Naive thymus-derived CD4-positive, alpha-beta T cell (primary cell): ENCODE measurements at regions not wholly inside any gene's neighbourhood (a gene's known extent, or its start where the extent isn't known, plus 50 kb on each side); places are given as distances from the start of the nearest gene placed in this dataset.
"Not testable (repeated sequence)": the region's sequence is repeated elsewhere in the genome, so short reads cannot be mapped to it uniquely, and the experiment has no call there.

Experiments
- ATAC-seq: fragments of 150-1000 bp; cut with Tn5 transposase; 2 replicates; pipeline ENCODE4 v1.10.0; 2021; ENCODE audit warnings: mild to moderate bottlenecking, moderate library complexity
- CTCF ChIA-PET: fragments of 350-600 bp; sonication (Branson Sonifier 250); formaldehyde crosslinking; loops from one replicate; lab custom pipeline; 2021; ENCODE audit warnings: antibody characterized with exemption; lab: Charles Lee
- POLR2A ChIA-PET: fragments of 350-600 bp; sonication (Branson Sonifier 250); formaldehyde crosslinking; loops from one replicate; lab custom pipeline; 2021; ENCODE audit warnings: antibody characterized with exemption, inconsistent platforms; lab: Charles Lee
- DNase-seq, 9 donors: peaks; one replicate each; pipeline versions ENCODE4 v3.0.0 to v3.0.0-alpha.2; 2020 to 2022; ENCODE audit warnings: mixed read lengths in 1 of 9
- H3K27ac ChIP-seq: one replicate; pipeline ENCODE4 v1.7.0; 2013; ENCODE audit warnings: mild to moderate bottlenecking, low read depth, low read length, moderate library complexity
- H3K27me3 ChIP-seq, 2 donors: one replicate each; pipeline ENCODE4 v1.7.0; 2013; ENCODE audit warnings: low read length in 2 of 2, mild to moderate bottlenecking in 2 of 2, moderate library complexity in 2 of 2; ENCODE audit not compliant: control insufficient read depth in 2 of 2, insufficient read depth in 2 of 2
- H3K36me3 ChIP-seq, 3 experiments: 1 replicate in 2 of 3; 2 replicates in 1 of 3; pipeline ENCODE4 v1.7.0; 2013; ENCODE audit warnings: low read length in 3 of 3, mild to moderate bottlenecking in 3 of 3, moderate library complexity in 1 of 3; ENCODE audit not compliant: insufficient read depth in 3 of 3, control insufficient read depth in 2 of 3
- H3K4me1 ChIP-seq, 2 donors: one replicate each; pipeline ENCODE4 v1.7.0; 2013; ENCODE audit warnings: low read length in 2 of 2, mild to moderate bottlenecking in 2 of 2, moderate library complexity in 1 of 2; ENCODE audit not compliant: control insufficient read depth in 2 of 2, insufficient read depth in 2 of 2
- H3K4me3 ChIP-seq: 2 replicates; pipeline ENCODE4 v1.7.0; 2013; ENCODE audit warnings: mild to moderate bottlenecking, low read length
- H3K9me3 ChIP-seq, 3 experiments: 1 replicate in 2 of 3; 2 replicates in 1 of 3; pipeline ENCODE4 v1.7.0; 2013; ENCODE audit warnings: low read length in 3 of 3; ENCODE audit not compliant: control insufficient read depth in 2 of 3
- H3K27ac Mint-ChIP-seq, 9 donors: one replicate each; pipeline ENCODE4 v1.8.0; 2020 to 2022; ENCODE audit warnings: mixed read lengths in 9 of 9, mild to moderate bottlenecking in 8 of 9, moderate library complexity in 5 of 9, inconsistent platforms in 2 of 9
- H3K27me3 Mint-ChIP-seq, 5 donors: one replicate each; pipeline ENCODE4 v1.8.0; 2021 to 2022; ENCODE audit warnings: mixed read lengths in 5 of 5, mild to moderate bottlenecking in 1 of 5
- H3K36me3 Mint-ChIP-seq, 5 donors: one replicate each; pipeline ENCODE4 v1.8.0; 2020 to 2022; ENCODE audit warnings: mixed read lengths in 5 of 5, mild to moderate bottlenecking in 3 of 5, inconsistent platforms in 1 of 5
- H3K4me1 Mint-ChIP-seq, 7 donors: one replicate each; pipeline ENCODE4 v1.8.0; 2020 to 2022; ENCODE audit warnings: mixed read lengths in 7 of 7, mild to moderate bottlenecking in 3 of 7, inconsistent platforms in 1 of 7
- H3K4me3 Mint-ChIP-seq, 10 donors: one replicate each; pipeline ENCODE4 v1.8.0; 2020 to 2022; ENCODE audit warnings: mild to moderate bottlenecking in 10 of 10, mixed read lengths in 10 of 10, moderate library complexity in 6 of 10, inconsistent platforms in 2 of 10
- H3K9me3 Mint-ChIP-seq, 11 donors: one replicate each; pipeline ENCODE4 v1.8.0; 2020 to 2022; ENCODE audit warnings: mixed read lengths in 11 of 11, mild to moderate bottlenecking in 4 of 11, inconsistent platforms in 1 of 11, moderate library complexity in 1 of 11
- intact Hi-C, 2 donors: fragments of 100-400 bp; cut with micrococcal nuclease; formaldehyde crosslinking; loops; one replicate each; pipeline ENCODE4 v1.15.1; 2023

DNA sequence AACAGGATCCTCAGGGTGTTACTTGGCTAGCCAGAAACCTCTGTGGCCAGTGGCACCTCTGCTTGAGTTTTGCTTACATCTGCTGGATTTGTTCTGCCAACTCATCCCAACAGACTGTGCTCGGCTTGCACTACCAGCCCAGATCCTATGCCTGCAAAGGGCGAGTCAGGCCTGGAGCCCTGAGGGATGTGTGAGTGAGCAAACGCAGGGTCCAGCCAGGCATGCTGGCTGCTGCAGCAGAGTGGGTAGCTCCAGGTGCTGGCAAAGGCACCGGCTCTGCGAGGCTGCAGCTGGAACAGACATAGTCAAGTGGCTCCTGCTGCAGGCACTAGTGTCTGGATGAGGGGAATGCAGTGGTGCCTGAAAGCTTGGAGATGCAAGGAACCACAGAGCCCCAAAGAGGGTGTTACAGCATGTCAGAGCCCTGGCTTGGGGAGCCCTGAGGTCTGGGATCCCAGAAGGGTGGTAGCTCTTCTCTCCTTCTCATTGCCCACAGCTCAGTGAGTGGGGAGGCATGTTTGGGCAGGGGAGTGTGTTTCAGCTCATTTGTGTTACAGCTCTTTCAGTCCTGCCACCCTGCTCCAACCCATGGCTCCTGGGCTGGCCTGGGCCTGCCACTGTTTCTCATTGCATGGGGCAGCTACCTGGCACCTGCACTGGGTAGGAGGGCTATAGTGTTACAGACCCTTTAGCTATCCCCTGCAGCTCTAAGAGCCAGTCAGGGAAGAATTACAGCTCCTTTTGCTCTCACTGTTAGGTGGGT, 332.6 kb downstream of the TAF11L14 start:
- Mint-ChIP-seq H3K9me3 (peaks cover 2 to 32% (median 14%) of the 10 kb centered on the region in 11 donors), H3K36me3 (peaks cover 0 to 4% (median 0%) of the 10 kb centered on the region in 5 donors), H3K27me3 (no peaks in the 10 kb centered on the region), H3K4me1 (no peaks in the 10 kb centered on the region), H3K4me3 (no peak overlapping the region), H3K27ac (no peak overlapping the region)
- ATAC-seq (no peak), DNase-seq (no peak)
- intact Hi-C loops: no loop called here
- POLR2A ChIA-PET: no interaction called here
- H3K9me3 ChIP-seq: peaks cover 0 to 8% (median 0%) of the 10 kb centered on the region in 3 experiments
- H3K4me1 ChIP-seq: no peaks in the 10 kb centered on the region
- CTCF ChIA-PET: no interaction called here
- H3K36me3 ChIP-seq: no peaks in the 10 kb centered on the region
- H3K27ac ChIP-seq: no peak overlapping the region
- H3K27me3 ChIP-seq: no peaks in the 10 kb centered on the region
- no peak overlapping the region for H3K4me3 ChIP-seq

DNA sequence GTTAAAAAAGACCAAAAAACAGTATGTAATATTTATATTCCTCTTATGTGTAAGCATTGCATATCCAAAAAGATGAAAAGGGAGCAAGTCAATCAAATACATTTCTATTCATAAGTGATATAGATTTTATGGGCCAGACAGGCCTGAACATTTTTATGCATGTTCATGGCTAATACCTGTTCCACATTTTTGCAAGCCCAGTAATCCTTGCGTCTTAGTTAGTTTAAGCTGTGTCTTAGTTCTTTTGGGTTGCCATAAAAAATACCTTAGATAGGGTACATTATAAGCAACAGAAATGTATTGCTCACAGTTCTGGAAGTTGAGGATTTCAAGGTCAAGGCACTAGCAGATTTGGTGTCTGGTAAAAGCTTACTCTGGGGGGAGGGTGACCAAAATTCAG, 342.1 kb downstream of the TAF11L14 start:
- Histone ChIP-seq H3K4me1 (no peaks in the 10 kb centered on the region), H3K36me3 (no peaks in the 10 kb centered on the region), H3K9me3 (no peaks in the 10 kb centered on the region), H3K27me3 (no peaks in the 10 kb centered on the region), H3K27ac (no peak overlapping the region), H3K4me3 (no peak overlapping the region)
- intact Hi-C loops: no loop called here
- ChIA-PET POLR2A (no interaction called here), CTCF (no interaction called here)
- ATAC-seq: no peak
- Mint-ChIP-seq H3K36me3 (no peaks in the 10 kb centered on the region), H3K9me3 (peaks cover 0 to 5% (median 0%) of the 10 kb centered on the region in 11 donors), H3K27me3 (no peaks in the 10 kb centered on the region), H3K4me3 (no peak overlapping the region), H3K4me1 (peaks cover 0 to 2% (median 0%) of the 10 kb centered on the region in 7 donors), H3K27ac (no peak overlapping the region)
- no peak for DNase-seq

DNA sequence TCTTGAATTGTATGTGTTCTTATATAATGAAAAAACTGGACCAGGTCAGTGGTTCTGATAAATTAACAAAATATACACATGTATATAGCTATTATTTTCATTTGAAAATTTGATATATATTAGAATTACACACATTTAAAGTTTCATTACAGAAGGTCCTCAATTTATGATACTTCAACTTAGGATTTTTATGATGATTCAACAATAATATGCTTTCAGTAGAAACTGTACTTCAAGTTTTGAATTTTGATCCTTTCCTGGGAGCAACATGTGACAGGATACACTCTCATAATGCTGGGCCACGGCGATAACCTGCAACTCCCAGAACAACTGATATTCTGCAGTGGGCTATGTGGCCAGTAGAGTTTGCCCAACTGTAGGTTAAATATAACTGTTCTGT, 344.7 kb downstream of the TAF11L14 start:
- ATAC-seq: no peak
- POLR2A ChIA-PET: no interaction called here
- no peak overlapping the region for H3K27ac Mint-ChIP-seq
- H3K36me3 ChIP-seq: no peaks in the 10 kb centered on the region
- no peaks in the 10 kb centered on the region for H3K27me3 Mint-ChIP-seq
- peaks cover 0 to 6% (median 2%) of the 10 kb centered on the region in 11 donors for H3K9me3 Mint-ChIP-seq
- no peaks in the 10 kb centered on the region for H3K4me1 ChIP-seq
- intact Hi-C loops: no loop called here
- CTCF ChIA-PET: no interaction called here
- no peaks in the 10 kb centered on the region for H3K9me3 ChIP-seq
- peaks cover 0 to 2% (median 0%) of the 10 kb centered on the region in 7 donors for H3K4me1 Mint-ChIP-seq
- no peak overlapping the region for H3K27ac ChIP-seq
- DNase-seq: no peak
- no peaks in the 10 kb centered on the region for H3K27me3 ChIP-seq
- no peak overlapping the region for H3K4me3 Mint-ChIP-seq
- no peaks in the 10 kb centered on the region for H3K36me3 Mint-ChIP-seq
- H3K4me3 ChIP-seq: no peak overlapping the region

DNA sequence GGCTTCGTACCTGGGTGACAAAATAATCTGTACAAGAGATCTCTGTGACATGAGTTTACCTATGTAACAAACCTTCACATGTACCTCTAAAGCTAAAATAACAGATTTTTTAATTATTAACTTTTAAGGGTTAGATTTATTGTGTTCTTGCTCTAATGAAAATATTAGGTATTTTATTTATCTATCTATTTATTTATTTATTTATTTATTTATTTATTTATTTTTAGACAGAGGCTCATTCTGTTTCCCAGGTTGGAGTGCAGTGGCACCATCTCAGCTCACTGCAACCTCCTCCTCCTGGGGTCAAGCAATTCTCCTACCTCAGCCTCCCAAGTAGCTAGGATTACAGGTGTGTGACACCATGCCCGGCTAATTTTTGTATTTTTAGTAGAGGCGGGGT, 348.4 kb downstream of the TAF11L14 start:
- H3K27me3 Mint-ChIP-seq, H3K4me3 ChIP-seq, H3K9me3 Mint-ChIP-seq, H3K27ac Mint-ChIP-seq, H3K36me3 ChIP-seq, POLR2A ChIA-PET, intact Hi-C loops, ATAC-seq, H3K4me1 Mint-ChIP-seq, CTCF ChIA-PET, DNase-seq, H3K27me3 ChIP-seq, H3K9me3 ChIP-seq, H3K27ac ChIP-seq, H3K36me3 Mint-ChIP-seq, H3K4me1 ChIP-seq, H3K4me3 Mint-ChIP-seq: not testable (repeated sequence)

DNA sequence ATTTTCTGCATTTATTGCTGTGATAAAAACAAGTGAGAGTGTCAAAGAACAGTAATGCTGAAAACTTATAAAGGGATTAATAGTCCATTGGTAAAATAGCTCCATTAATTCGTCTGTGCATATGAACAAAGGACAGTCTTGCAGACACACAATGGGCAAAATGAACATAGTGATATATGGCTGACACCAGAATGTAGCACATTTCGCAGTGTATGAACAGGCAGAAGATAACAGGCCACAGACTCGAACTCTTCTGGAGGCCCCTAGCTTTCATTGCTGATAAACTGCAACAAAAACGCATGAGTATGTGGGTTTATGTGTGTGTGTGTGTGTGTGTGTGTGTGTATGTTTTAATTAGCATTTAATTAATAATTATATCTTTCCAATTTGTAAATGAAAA, 354.8 kb downstream of the TAF11L14 start:
- H3K4me1 ChIP-seq: no peaks in the 10 kb centered on the region
- Mint-ChIP-seq H3K4me3 (no peak overlapping the region), H3K4me1 (no peaks in the 10 kb centered on the region), H3K27me3 (no peaks in the 10 kb centered on the region), H3K9me3 (peaks cover 0 to 4% (median 1%) of the 10 kb centered on the region in 11 donors), H3K36me3 (no peaks in the 10 kb centered on the region), H3K27ac (no peak overlapping the region)
- H3K4me3 ChIP-seq: no peak overlapping the region
- intact Hi-C loops: no loop called here
- ATAC-seq: no peak
- POLR2A ChIA-PET: no interaction called here
- H3K9me3 ChIP-seq: peaks cover 0 to 4% (median 0%) of the 10 kb centered on the region in 3 experiments
- H3K36me3 ChIP-seq: no peaks in the 10 kb centered on the region
- no peak overlapping the region for H3K27ac ChIP-seq
- DNase-seq: no peak
- no peaks in the 10 kb centered on the region for H3K27me3 ChIP-seq
- CTCF ChIA-PET: no interaction called here

- no peaks in the 10 kb centered on the region for H3K27me3 ChIP-seq
- H3K27ac ChIP-seq: no peak overlapping the region
- ChIA-PET CTCF (no interaction called here), POLR2A (no interaction called here)
- no peaks in the 10 kb centered on the region for H3K36me3 ChIP-seq
- intact Hi-C loops: no loop called here
- no peaks in the 10 kb centered on the region for H3K4me1 Mint-ChIP-seq
- no peaks in the 10 kb centered on the region for H3K27me3 Mint-ChIP-seq
- H3K4me1 ChIP-seq: no peaks in the 10 kb centered on the region
- H3K27ac Mint-ChIP-seq: no peak overlapping the region
- peaks cover 0 to 4% (median 0%) of the 10 kb centered on the region in 3 experiments for H3K9me3 ChIP-seq
- ATAC-seq: no peak
- H3K4me3 ChIP-seq: no peak overlapping the region
- H3K9me3 Mint-ChIP-seq: peaks cover 0 to 4% (median 1%) of the 10 kb centered on the region in 11 donors
- no peak overlapping the region for H3K4me3 Mint-ChIP-seq
- no peak for DNase-seq
- H3K36me3 Mint-ChIP-seq: no peaks in the 10 kb centered on the region
Measured at GRCh38 chr5:17989567-17990563, 355.6 kb downstream of the TAF11L14 start.
